SKM-1 treated with dmso at 0.1 percent for 144 hours (cell line): ENCODE measurements at regions not wholly inside any gene's neighbourhood (a gene's known extent, or its start where the extent isn't known, plus 50 kb on each side); places are given as distances from the start of the nearest gene placed in this dataset.
A peak's percentile ranks its signal among the peaks of the same experiment; 100 is the strongest.

Experiments
- DNase-seq: peaks from one replicate; lab custom pipeline; 2025; ENCODE audit not compliant: unreplicated experiment; lab: John Stamatoyannopoulos, UW

- DNase-seq: no peak
These were observed 551.1 kb downstream of the TNS1 start for GRCh38 chr2:217451666-217452065.

DNA sequence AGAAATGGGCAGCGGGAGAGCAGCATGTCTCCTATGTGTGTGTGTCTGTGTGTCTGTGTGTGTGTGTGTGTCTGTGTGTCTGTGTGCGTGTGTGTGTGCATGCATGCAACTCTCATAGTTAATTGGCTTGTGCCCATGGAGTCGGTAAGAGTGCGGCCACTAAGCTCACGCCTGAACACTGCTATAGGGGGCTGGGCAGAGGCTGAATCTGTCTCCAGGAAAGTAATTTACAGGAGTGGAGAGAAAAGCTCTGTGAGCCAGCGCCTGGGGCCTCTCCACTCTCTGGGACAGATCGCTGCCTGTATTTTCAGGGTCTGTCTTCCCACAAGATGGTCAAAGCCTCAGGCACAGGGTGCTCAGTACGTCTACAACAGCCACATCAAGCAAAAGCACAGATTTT lies 553.4 kb downstream of the TNS1 start:
- no peak for DNase-seq

GRCh38 chr2:217448860-217449259 lies 553.9 kb downstream of the TNS1 start:
- no peak for DNase-seq

DNA sequence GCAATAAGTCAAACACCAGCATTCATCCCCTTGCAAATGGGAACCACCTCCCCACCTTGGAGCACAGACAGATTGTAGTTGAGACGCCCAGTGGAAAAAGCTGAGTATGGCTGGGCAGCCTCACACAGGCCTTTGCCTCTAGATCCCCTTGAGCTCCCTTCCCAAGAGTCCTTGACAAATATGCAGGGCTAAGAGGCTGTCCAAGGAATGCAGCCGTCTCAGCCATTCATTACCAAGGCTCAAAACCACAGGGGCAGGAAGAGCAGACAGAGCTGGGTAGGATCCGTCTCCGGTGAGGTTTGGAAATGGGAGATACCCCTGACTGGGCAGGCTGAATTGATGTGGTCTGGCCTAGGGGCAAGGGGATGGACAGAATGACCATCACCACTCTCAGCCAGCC lies 557.1 kb downstream of the TNS1 start:
- DNase-seq: no peak

GRCh38 chr2:217444932-217445331 lies 557.9 kb downstream of the TNS1 start:
- no peak for DNase-seq

DNA sequence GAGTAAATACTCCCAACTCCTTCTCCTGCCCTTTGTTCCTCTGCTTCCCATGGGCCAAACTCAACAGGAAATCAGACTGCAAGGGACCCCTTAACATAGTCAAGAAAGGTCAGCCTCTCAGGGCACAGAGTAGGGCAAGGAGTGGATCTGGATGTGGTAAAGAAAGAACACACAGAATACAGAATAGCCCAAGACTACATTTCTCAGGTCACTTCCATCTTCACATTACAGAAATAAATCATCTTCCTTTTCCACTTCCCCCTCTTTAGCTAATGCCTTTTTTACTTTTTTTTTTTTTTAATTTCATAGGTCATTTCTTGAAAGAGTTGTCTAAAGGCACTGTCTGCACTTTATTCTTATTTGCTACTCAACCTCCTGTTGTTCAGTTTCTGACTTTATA lies 558.3 kb downstream of the TNS1 start:
- DNase-seq: no peak

GRCh38 chr2:217443601-217444000 lies 559.2 kb downstream of the TNS1 start:
- no peak for DNase-seq

DNA sequence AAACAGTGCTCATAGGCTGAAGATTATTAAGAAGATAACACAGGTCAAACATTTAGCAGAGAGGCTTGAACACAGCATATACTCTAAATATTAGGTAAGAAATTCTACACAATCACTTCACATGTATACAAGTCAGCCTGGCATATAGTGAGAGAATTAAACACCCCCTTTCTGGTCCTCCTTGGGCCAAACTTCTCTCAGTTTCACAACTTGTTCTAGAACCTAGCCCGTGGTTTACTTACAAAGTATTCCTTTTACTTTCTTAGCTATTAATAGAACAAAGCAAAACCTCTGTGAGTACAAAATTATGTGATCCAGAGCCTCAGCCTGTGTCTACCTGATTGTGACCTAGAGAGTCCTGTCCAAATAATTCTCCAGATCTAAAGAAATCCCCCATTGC lies 562.8 kb downstream of the TNS1 start:
- DNase-seq: no peak

GRCh38 chr2:217438821-217439220 lies 564.0 kb downstream of the TNS1 start:
- DNase-seq: no peak

- DNase-seq: no peak
These were observed 564.7 kb downstream of the TNS1 start for GRCh38 chr2:217438136-217438535.

- no peak for DNase-seq
These were observed 565.4 kb downstream of the TNS1 start for GRCh38 chr2:217437290-217437870.

GRCh38 chr2:217436386-217436785 lies 566.4 kb downstream of the TNS1 start:
- no peak for DNase-seq

- peak; percentile 69 for DNase-seq
These were observed 568.4 kb downstream of the TNS1 start for GRCh38 chr2:217434180-217434975.

GRCh38 chr2:217433522-217433921 lies 569.3 kb downstream of the TNS1 start:
- no peak for DNase-seq

DNA sequence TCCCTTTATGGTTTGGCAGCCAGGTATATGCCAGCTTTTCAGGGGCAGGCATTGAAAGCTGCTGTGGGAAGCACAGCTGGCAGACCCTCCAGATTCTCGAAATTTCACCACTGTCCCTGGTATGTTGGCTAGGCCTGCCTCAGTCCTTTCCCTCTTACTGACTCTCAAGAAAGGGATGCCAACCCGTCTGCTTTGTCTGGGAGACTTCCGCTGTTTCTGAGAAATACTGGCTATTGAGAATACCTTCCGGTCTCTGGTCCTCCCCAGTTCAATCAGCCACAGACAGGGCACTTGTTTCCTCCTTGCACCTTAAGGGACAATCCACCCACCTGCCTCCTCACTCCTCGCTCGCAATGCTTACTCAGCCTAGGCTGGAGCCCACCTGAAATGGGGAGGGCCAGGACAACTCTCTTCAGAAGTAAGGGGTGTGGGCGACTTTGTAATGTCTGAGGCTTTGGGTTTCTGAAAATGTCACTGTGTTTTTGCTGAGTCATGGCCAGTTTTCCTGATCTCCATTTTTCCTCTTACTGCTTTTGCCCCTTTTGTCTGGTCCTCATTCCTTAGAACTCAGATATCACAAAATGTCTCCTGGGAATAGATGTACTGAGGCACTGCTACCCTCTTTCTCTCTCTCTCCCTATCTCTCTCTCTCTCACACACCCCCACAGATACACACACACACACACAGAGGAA lies 571.1 kb downstream of the TNS1 start:
- DNase-seq: no peak

DNA sequence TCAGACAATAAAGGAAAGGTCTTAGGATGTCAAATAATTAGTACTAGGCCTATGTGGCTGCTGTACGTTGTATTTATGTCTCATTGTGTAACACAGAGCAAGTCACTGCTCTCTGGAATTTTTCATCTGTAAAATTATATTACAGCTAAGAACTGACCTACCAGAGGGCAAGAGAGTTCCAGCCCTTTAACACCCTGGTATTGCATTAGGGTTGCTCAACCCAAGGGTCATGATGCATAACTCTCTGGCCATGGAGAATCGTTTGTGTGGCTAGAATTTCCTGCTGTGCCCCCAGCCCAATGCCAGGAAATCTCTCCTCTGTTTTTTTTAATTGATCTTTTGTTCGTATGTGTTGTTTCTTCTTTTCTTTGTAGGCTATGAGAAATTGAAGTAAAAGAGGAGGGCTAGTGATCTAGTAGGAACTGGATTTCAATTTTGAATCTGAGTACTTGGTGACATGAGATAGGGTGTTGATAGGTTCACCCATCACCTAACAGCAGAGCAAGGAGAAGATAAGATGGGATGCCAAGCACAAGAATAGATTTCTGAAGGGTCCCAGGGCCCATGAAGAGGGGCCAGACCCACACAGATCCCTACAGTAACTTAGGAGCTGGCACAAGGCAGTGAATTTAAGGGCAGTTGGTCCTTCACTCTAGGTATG lies 571.2 kb upstream of the TNP1 start:
- no peak for DNase-seq

- DNase-seq: no peak
These were observed 570.2 kb upstream of the TNP1 start for GRCh38 chr2:217429981-217430500.

GRCh38 chr2:217421834-217422233 lies 562.0 kb upstream of the TNP1 start:
- no peak for DNase-seq

DNA sequence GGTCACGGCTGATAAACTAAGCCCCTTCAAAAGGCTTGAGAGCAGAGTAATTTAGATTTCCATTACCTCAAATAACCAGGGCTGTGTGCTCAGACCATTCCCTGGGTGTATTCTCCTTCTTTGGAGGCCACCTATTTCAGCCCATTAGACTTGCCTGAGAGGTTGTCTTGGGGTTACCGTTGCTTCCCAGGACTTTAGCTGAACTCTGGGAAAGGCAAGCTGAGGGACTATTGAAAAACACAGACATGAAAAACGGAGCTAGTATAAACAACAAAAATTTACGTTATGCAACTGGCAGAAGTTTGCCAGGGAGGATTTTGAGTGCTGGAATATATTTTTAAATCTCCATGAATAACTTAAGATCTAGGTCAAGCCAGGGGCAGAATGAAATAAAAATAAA lies 561.0 kb upstream of the TNP1 start:
- no peak for DNase-seq

DNA sequence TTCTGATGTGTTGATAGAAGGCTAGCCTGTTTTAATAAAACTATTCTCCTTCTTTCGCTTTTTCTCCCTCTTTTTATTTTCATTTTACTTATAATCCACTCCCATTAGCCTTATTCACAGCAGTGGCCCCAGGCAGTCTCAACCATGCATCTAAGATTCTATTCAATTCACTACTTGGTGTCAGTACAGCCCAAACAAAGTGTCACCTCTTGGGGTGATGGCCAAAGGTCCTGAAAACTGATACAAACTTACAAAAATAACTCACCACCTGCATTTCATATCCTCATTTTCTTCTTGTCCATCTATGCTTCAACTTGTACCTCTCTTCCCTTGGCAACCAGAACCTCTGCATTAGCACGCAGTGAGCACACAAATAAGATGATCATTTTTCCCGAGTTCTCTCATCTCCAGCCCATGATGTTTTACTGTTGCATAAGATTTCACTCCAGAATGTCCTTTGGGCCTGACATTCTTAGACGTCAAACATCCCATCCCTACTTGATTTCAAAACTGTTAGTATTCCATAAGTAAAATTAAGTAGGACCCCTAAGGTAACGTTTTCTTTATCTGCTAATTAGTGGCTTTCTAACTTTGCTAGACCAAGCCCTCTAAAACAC lies 559.3 kb upstream of the TNP1 start:
- no peak for DNase-seq

- no peak for DNase-seq
These were observed 558.7 kb upstream of the TNP1 start for GRCh38 chr2:217418544-217418943.
